Dedifferentiated amniotic fluid mesenchymal stem cell (primary cell): ENCODE measurements at regions not wholly inside any gene's neighbourhood (a gene's known extent, or its start where the extent isn't known, plus 50 kb on each side); places are given as distances from the start of the nearest gene placed in this dataset.
"Not testable (repeated sequence)": the region's sequence is repeated elsewhere in the genome, so short reads cannot be mapped to it uniquely, and the experiment has no call there.

Experiments used
- DNase-seq: peaks from one replicate; pipeline ENCODE4 v3.0.0-alpha.2; 2016; ENCODE audit errors: extremely low spot score

- DNase-seq, result no peak
Measured at GRCh38 chr5:25181249-25181648, 536.5 kb upstream of the CDH10 start.

GRCh38 chr5:25162616-25163015, 517.8 kb upstream of the CDH10 start:
- not testable (repeated sequence) for DNase-seq

- no peak for DNase-seq
Measured at GRCh38 chr5:25160891-25161290, 516.1 kb upstream of the CDH10 start.

- DNase-seq, result no peak
Measured at GRCh38 chr5:25150819-25151218, 506.0 kb upstream of the CDH10 start.

- DNase-seq, result no peak
Measured at GRCh38 chr5:25128606-25129005, 483.8 kb upstream of the CDH10 start.

- no peak for DNase-seq
Measured at GRCh38 chr5:25119650-25120049, 474.9 kb upstream of the CDH10 start.

- no peak for DNase-seq
Measured at GRCh38 chr5:25107853-25108252, 463.1 kb upstream of the CDH10 start.

GRCh38 chr5:25099538-25099937, 454.8 kb upstream of the CDH10 start:
- DNase-seq, result no peak

- no peak for DNase-seq
Measured at GRCh38 chr5:25095261-25095660, 450.5 kb upstream of the CDH10 start.

GRCh38 chr5:25094219-25094618, 449.4 kb upstream of the CDH10 start:
- no peak for DNase-seq

GRCh38 chr5:25091921-25092320, 447.1 kb upstream of the CDH10 start:
- no peak for DNase-seq

- DNase-seq, result no peak
Measured at GRCh38 chr5:25090854-25091253, 446.1 kb upstream of the CDH10 start.

- DNase-seq, result no peak
Measured at GRCh38 chr5:25090275-25090674, 445.5 kb upstream of the CDH10 start.

- not testable (repeated sequence) for DNase-seq
Measured at GRCh38 chr5:25088689-25089088, 443.9 kb upstream of the CDH10 start.

GRCh38 chr5:25083261-25083660, 438.5 kb upstream of the CDH10 start:
- not testable (repeated sequence) for DNase-seq

GRCh38 chr5:25066239-25066638, 421.5 kb upstream of the CDH10 start:
- DNase-seq, result no peak

- no peak for DNase-seq
Measured at GRCh38 chr5:25064306-25064705, 419.5 kb upstream of the CDH10 start.

- no peak for DNase-seq
Measured at GRCh38 chr5:25060575-25060974, 415.8 kb upstream of the CDH10 start.

GRCh38 chr5:25056836-25057235, 412.1 kb upstream of the CDH10 start:
- no peak for DNase-seq

GRCh38 chr5:25033658-25034057, 388.9 kb upstream of the CDH10 start:
- no peak for DNase-seq

GRCh38 chr5:25029004-25029403, 384.2 kb upstream of the CDH10 start:
- no peak for DNase-seq

GRCh38 chr5:25027526-25027925, 382.7 kb upstream of the CDH10 start:
- DNase-seq, result no peak

GRCh38 chr5:25027061-25027460, 382.3 kb upstream of the CDH10 start:
- DNase-seq, result no peak

GRCh38 chr5:25025831-25026230, 381.1 kb upstream of the CDH10 start:
- DNase-seq, result no peak

- DNase-seq, result no peak
Measured at GRCh38 chr5:25020454-25020853, 375.7 kb upstream of the CDH10 start.
